ENCODE measurements at regions not wholly inside any gene's neighbourhood (a gene's known extent, or its start where the extent isn't known, plus 50 kb on each side); places are given as distances from the start of the nearest gene placed in this dataset.

GRCh38 chr5:112061666-112062065 lies 304.7 kb upstream of the NREP start:
- Mint-ChIP-seq H3K4me3 (ENCODE audit: unreplicated experiment) (no peak overlapping the region), H3K9me3 (ENCODE audit: unreplicated experiment) (no peaks in the 10 kb centered on the region), H3K36me3 (ENCODE audit: low read depth, unreplicated experiment) (no peaks in the 10 kb centered on the region), H3K27me3 (ENCODE audit: low read depth, unreplicated experiment) (no peaks in the 10 kb centered on the region), H3K27ac (ENCODE audit: unreplicated experiment) (no peak overlapping the region), H3K4me1 (ENCODE audit: low read depth, unreplicated experiment) (peaks cover 1% of the 10 kb centered on the region)
- no peaks in the 10 kb centered on the region for H4K20me1 ChIP-seq (ENCODE audit: insufficient read depth, low read length)
- no peaks in the 10 kb centered on the region for H3K27me3 ChIP-seq (ENCODE audit: insufficient read depth, low read length)
- DNase-seq (ENCODE audit: low read depth) (no peak), FAIRE-seq (no peak)
- H3K27ac ChIP-seq (ENCODE audit: low read depth, low read length) = no peak overlapping the region
- no peak overlapping the region for H3K4me3 ChIP-seq (ENCODE audit: insufficient read depth, low read depth, low read length)
- H3K4me2 ChIP-seq (ENCODE audit: low read length) = no peak overlapping the region
- TF ChIP-seq EZH2 (IDR thresholded peaks at IDR 0.05; ENCODE audit: insufficient read depth, low read length) (no peak), CTCF (IDR thresholded peaks at IDR 0.05; ENCODE audit: insufficient read depth, low read depth, low read length) (no peak)
- no peaks in the 10 kb centered on the region for H3K36me3 ChIP-seq (ENCODE audit: insufficient read depth, low read length)
- no peaks in the 10 kb centered on the region for H3K4me1 ChIP-seq (ENCODE audit: insufficient read depth, low read length)
- no peaks in the 10 kb centered on the region for H3K9me3 ChIP-seq (ENCODE audit: insufficient read depth, low read depth, low read length)
- no peak overlapping the region for H2AFZ ChIP-seq (ENCODE audit: low read depth, low read length)
- H3K79me2 ChIP-seq (ENCODE audit: insufficient read depth, low read length) = no peaks in the 10 kb centered on the region
- no peak overlapping the region for H3K9ac ChIP-seq (ENCODE audit: low read length)

GRCh38 chr5:112059579-112060135 lies 302.7 kb upstream of the NREP start:
- no peaks in the 10 kb centered on the region for H3K4me1 ChIP-seq (ENCODE audit: insufficient read depth, low read length)
- no peak overlapping the region for H3K27ac Mint-ChIP-seq (ENCODE audit: unreplicated experiment)
- H2AFZ ChIP-seq (ENCODE audit: low read depth, low read length) = no peak overlapping the region
- H3K9me3 Mint-ChIP-seq (ENCODE audit: unreplicated experiment) = peaks cover 5% of the 10 kb centered on the region
- no peaks in the 10 kb centered on the region for H3K4me1 Mint-ChIP-seq (ENCODE audit: low read depth, unreplicated experiment)
- DNase-seq (ENCODE audit: low read depth) (peak; percentile 12), FAIRE-seq (no peak)
- no peak overlapping the region for H3K9ac ChIP-seq (ENCODE audit: low read length)
- no peak overlapping the region for H3K4me3 ChIP-seq (ENCODE audit: insufficient read depth, low read depth, low read length)
- H3K4me2 ChIP-seq (ENCODE audit: low read length) = no peak overlapping the region
- H3K4me3 Mint-ChIP-seq (ENCODE audit: unreplicated experiment) = no peak overlapping the region
- no peaks in the 10 kb centered on the region for H3K36me3 ChIP-seq (ENCODE audit: insufficient read depth, low read length)
- no peak for TF ChIP-seq CTCF (IDR thresholded peaks at IDR 0.05; ENCODE audit: insufficient read depth, low read depth, low read length)
- TF ChIP-seq EZH2 (IDR thresholded peaks at IDR 0.05; ENCODE audit: insufficient read depth, low read length) = no peak
- no peaks in the 10 kb centered on the region for H3K36me3 Mint-ChIP-seq (ENCODE audit: low read depth, unreplicated experiment)
- no peaks in the 10 kb centered on the region for H3K27me3 Mint-ChIP-seq (ENCODE audit: low read depth, unreplicated experiment)
- no peaks in the 10 kb centered on the region for H4K20me1 ChIP-seq (ENCODE audit: insufficient read depth, low read length)
- no peaks in the 10 kb centered on the region for H3K79me2 ChIP-seq (ENCODE audit: insufficient read depth, low read length)
- no peak overlapping the region for H3K27ac ChIP-seq (ENCODE audit: low read depth, low read length)
- H3K27me3 ChIP-seq (ENCODE audit: insufficient read depth, low read length) = no peaks in the 10 kb centered on the region
- peaks cover 3% of the 10 kb centered on the region for H3K9me3 ChIP-seq (ENCODE audit: insufficient read depth, low read depth, low read length)

GRCh38 chr5:112049738-112050137 lies 292.7 kb upstream of the NREP start:
- no peaks in the 10 kb centered on the region for H3K4me1 Mint-ChIP-seq (ENCODE audit: low read depth, unreplicated experiment)
- Histone ChIP-seq H3K4me3 (ENCODE audit: insufficient read depth, low read depth, low read length) (no peak overlapping the region), H3K9me3 (ENCODE audit: insufficient read depth, low read depth, low read length) (peaks cover 5% of the 10 kb centered on the region), H2AFZ (ENCODE audit: low read depth, low read length) (no peak overlapping the region), H3K9ac (ENCODE audit: low read length) (no peak overlapping the region), H3K4me2 (ENCODE audit: low read length) (no peak overlapping the region), H3K79me2 (ENCODE audit: insufficient read depth, low read length) (no peaks in the 10 kb centered on the region), H3K27ac (ENCODE audit: low read depth, low read length) (no peak overlapping the region), H3K27me3 (ENCODE audit: insufficient read depth, low read length) (no peaks in the 10 kb centered on the region), H3K36me3 (ENCODE audit: insufficient read depth, low read length) (no peaks in the 10 kb centered on the region), H4K20me1 (ENCODE audit: insufficient read depth, low read length) (no peaks in the 10 kb centered on the region), H3K4me1 (ENCODE audit: insufficient read depth, low read length) (no peaks in the 10 kb centered on the region)
- no peaks in the 10 kb centered on the region for H3K36me3 Mint-ChIP-seq (ENCODE audit: low read depth, unreplicated experiment)
- DNase-seq (ENCODE audit: low read depth) (no peak), FAIRE-seq (no peak)
- no peak overlapping the region for H3K4me3 Mint-ChIP-seq (ENCODE audit: unreplicated experiment)
- H3K27ac Mint-ChIP-seq (ENCODE audit: unreplicated experiment) = no peak overlapping the region
- TF ChIP-seq EZH2 (IDR thresholded peaks at IDR 0.05; ENCODE audit: insufficient read depth, low read length) = no peak
- no peak for TF ChIP-seq CTCF (IDR thresholded peaks at IDR 0.05; ENCODE audit: insufficient read depth, low read depth, low read length)
- no peaks in the 10 kb centered on the region for H3K27me3 Mint-ChIP-seq (ENCODE audit: low read depth, unreplicated experiment)
- H3K9me3 Mint-ChIP-seq (ENCODE audit: unreplicated experiment) = peaks cover 12% of the 10 kb centered on the region

Data from astrocyte (in vitro differentiated cells and primary cell).